TTC549 (cell line): ENCODE measurements at regions not wholly inside any gene's neighbourhood (a gene's known extent, or its start where the extent isn't known, plus 50 kb on each side); places are given as distances from the start of the nearest gene placed in this dataset.

ENCODE experiments used
- FAIRE-seq: peaks from 2 replicates; lab custom pipeline; 2012; peaks lifted over from hg19 to GRCh38; lab: Jason Lieb, UNC

DNA sequence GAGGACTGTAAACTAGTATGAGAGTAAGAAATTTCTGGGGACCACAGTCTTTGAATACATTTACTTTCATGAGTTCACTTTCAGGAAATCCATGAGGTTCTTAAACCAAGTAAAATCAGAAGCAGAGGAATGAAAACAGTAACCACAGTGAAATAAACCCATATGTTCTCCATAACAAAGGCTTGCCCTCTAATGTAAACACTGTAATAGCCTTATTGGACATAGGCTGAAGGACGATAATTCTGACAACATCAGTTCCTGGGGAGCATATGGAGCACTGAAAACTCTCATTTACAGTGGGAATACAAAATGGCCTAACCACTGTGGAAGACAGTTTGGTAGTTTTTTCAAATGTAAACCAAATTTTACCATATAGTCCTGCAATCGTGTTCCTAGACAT, 965.8 kb downstream of the NSUN3 start:
- FAIRE-seq: no peak

DNA sequence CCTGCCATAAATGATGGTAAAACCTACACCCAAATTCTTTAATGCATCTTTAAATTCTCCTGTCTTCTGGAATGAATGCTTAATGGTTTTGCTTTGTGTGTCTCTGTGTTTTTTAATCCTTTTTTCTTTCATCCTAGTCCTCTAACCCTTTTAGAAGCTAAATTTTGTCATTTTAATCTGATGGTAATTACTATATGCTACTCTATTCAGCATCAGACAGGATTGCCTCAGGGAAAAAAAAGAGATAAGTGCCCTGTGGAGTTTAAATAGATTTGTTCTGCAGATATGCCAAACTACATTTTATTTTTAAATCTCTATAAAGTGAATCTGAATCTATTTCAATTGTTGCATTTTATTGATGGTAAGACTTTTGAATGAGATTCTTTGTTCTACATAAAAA, 966.8 kb downstream of the NSUN3 start:
- no peak for FAIRE-seq

- FAIRE-seq: no peak
These were observed 973.7 kb downstream of the NSUN3 start for GRCh38 chr3:95036526-95037021.

GRCh38 chr3:95037097-95037496, 974.2 kb downstream of the NSUN3 start:
- FAIRE-seq: no peak

GRCh38 chr3:95037927-95038326, 975.1 kb downstream of the NSUN3 start:
- no peak for FAIRE-seq

DNA sequence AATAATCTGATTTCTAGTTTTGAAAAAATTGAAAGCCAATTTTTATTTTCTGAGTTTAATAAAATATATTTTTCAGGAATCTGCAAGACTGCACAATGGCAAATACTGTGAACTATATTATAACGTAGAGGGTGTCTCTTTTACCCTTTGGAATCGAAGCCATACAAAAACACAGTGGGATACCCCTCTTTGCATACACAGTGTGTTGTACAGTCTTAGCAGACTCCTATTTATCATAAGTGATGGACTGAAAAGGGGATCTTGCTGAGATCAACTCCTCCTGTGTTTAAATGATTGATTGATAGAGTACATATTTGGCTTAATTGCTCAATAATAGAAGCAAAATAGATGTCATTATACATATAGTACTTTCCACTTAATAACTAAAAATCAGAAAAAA, 981.2 kb downstream of the NSUN3 start:
- FAIRE-seq: no peak

DNA sequence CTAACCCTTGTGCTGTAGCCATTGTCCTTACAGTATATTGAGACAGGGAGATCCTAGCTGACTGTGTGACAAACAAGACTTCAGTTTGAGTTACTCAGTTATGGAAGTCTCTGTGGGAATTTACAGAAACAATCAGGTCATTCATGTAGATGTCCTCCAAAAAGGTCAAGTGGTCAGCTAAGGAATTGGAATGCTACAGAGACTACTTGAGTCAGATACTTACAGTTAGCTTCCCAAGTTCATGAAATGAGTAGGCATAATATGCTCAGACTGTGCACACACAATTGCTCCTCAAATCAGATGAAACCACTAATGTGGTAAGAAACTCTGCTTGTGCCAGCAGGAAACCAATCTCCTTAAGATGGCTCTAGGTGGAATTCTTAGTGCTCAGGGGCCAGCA, 985.7 kb downstream of the NSUN3 start:
- FAIRE-seq: no peak

GRCh38 chr3:95049841-95050240, 987.0 kb downstream of the NSUN3 start:
- no peak for FAIRE-seq

- FAIRE-seq: no peak
These were observed 992.4 kb downstream of the NSUN3 start for GRCh38 chr3:95055288-95055687.

GRCh38 chr3:95082191-95082590, 1019.3 kb downstream of the NSUN3 start:
- FAIRE-seq: no peak

DNA sequence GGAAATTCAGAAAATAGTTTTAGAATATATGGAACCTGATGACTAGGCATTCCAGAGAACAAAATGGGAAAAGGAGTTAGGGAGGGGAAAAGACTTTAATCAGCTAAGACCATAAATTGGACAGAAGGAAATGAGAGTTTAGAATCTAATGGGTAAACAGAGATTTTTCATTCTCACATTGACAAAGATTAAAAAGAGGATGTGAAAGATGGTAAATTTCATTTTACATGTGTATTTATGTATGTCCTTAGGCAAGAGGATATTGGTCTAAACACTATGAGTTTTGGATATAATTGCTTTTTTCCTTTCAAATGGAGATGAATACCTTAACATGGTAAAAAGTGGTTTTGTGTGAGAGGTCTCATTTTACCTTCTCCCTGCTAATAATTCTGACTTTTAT, 1021.9 kb downstream of the NSUN3 start:
- FAIRE-seq: no peak

DNA sequence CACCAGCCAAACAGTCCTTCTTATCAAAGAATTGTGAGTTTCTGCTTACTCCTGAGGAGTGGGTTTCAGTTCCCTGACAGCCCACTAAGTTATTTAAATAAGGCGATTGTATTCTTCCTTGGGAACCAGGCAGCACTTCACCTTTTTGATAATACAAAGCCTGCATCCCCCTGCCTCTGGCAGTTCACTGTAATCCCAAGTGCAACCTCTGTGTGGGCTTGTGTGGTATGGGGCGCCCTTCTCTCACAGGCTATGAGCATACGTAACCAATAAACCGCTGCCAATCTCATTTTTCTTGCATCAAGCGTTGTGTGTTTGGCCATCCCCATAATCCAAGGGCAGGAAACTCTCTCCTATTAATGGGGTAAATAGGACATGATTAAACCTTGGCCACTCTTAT, 1025.6 kb downstream of the NSUN3 start:
- FAIRE-seq: no peak

GRCh38 chr3:95097493-95097892, 1034.6 kb downstream of the NSUN3 start:
- no peak for FAIRE-seq

DNA sequence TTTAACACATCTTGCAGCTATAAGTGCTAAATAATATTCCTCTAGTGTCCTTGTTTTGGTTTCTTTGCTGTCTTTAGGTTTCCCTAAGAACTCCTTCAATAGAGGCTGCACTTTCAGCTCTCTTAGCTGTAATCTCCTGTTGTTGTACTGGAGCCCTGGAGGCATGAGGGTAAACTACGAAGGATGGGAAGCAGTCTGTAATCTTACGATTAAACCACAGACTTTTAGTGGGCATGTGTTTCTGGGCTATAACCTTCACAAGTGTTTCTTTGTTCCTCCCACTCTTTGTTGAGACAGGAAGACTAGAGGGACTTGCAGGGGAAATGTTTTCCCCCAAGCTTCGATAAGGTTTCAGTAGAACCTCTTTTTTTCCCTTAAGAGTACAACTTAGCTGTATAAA, 1058.1 kb downstream of the NSUN3 start:
- no peak for FAIRE-seq

- FAIRE-seq: no peak
These were observed 1060.2 kb downstream of the NSUN3 start for GRCh38 chr3:95123104-95123503.

GRCh38 chr3:95134693-95135413, 1072.0 kb downstream of the NSUN3 start:
- FAIRE-seq: no peak

- no peak for FAIRE-seq
These were observed 1085.2 kb downstream of the NSUN3 start for GRCh38 chr3:95148107-95148506.

- FAIRE-seq: no peak
These were observed 1088.7 kb downstream of the NSUN3 start for GRCh38 chr3:95151590-95151989.

- FAIRE-seq: no peak
These were observed 1091.9 kb downstream of the NSUN3 start for GRCh38 chr3:95154766-95155165.

DNA sequence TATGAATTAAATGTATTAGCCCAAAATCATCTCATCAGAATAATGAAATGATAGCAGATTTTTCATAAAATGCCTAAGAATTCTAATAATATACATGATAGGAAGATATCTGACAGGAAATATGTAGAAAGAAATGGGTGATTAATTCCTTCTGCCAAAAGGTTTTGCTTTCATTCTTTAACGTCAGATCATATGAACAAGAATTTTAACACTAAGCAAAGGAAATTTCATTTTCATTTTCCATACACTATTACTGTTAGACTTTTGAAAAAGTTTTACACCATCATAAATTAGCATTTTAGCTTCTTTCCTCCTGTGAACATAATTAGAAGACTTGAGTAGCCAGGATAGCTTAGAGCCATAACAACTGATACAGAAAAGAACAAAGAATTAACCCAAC, 1099.9 kb downstream of the NSUN3 start:
- no peak for FAIRE-seq

- FAIRE-seq: no peak
These were observed 1104.9 kb downstream of the NSUN3 start for GRCh38 chr3:95167748-95168147.

DNA sequence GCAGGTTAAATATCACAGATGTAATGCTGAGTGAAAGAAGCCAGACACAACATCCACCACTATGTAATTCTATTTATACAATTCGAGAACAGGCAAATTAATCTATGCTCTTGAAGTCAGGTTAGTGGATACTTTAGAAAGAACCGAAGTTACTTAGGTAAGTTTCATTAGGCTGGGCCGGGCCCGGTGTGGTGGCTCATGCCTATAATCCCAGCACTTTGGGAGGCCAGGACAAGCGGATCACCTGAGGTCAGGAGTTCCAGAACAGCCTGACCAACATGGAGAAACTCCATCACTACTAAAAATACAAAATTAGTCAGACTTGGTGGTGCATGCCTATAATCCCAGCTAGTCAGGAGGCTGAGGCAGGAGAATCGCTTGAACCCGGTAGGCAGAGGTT, 1105.7 kb downstream of the NSUN3 start:
- FAIRE-seq: no peak

DNA sequence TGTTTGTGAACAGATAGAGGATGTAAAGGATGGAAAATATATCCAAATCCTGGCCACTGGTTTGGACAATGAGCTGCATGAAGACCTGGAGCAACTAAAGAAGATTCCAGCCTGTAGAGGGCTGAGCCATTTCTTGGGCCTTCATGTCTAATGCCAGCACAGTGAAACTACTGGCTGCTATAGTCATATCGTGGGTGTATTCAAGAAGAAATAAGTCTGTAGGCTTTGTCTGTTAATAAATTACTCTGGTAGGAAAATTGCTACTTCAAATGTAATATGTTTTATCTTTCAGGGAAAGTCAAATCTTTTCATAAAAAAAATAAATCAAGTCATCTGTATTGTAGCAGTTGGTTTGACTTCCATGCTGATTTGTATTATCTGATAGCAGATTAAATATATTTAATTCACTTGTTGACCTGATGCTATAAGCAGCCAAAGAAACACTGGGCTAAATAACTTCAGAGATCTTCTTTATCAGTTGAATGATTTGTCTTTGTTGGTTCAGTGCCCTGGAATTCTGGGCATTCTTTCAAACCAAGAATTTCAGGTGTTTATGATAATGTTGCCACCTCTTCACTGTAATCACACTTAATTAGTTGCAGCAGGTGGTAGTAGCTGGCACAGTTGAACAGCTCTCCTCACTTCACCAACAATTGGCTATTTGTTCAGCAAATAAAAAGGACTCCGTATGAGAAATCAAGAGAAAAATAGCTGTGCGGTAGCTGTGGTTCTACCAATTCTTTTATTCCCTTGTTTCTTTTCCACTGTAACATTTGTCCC, 1109.5 kb downstream of the NSUN3 start:
- no peak for FAIRE-seq

DNA sequence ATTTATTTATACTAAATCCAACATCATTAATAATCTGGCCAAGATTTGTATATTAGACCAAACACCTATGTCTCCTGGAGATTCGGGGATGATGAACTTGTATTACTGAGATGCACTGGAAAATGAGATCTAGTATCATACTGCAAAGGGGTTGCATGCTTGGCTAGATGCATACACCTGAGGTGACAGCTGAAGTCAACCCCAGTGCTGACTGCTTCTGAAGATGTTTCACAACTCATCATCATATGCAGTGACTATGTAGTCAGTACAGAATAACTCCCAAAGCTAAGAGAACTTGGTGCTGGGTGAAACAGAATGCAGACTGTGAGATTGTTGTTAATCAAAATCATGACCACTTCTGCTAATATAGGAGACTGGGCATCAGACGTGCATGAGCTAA, 1114.2 kb downstream of the NSUN3 start:
- FAIRE-seq: no peak
